ENCODE measurements at regions not wholly inside any gene's neighbourhood (a gene's known extent, or its start where the extent isn't known, plus 50 kb on each side); places are given as distances from the start of the nearest gene placed in this dataset.

DNA sequence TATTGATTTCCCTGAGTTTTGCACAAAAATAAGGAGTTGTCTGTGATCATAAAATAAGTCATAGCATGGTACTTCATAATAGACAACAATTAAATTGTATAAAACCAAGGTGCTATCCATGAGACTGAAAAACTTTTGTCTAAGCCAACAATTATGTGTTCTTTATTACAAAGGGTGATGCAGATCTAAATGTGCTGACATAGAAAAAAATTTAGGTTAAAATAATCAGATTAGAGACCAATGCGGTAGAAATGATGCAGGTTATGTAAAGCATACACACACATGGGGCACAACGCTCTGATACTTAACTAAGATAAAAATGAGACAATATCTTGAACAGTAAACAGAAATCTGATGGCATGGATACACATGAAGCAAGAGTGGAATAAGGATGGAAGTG, 113.3 kb downstream of the PWWP3B start:
- H2BK5ac ChIP-seq (ENCODE audit: insufficient read length, low read length): no peak overlapping the region
- no peak overlapping the region for H2BK12ac ChIP-seq (ENCODE audit: insufficient read length, low read depth, low read length)
- no peak overlapping the region for H3K56ac ChIP-seq (ENCODE audit: insufficient read length, low read depth, low read length)
- no peaks in the 10 kb centered on the region for H3K23me2 ChIP-seq (ENCODE audit: insufficient read length, low read depth, low read length, poor library complexity, severe bottlenecking)
- no peak overlapping the region for H3K27ac ChIP-seq (ENCODE audit: insufficient read length, low read depth, low read length)
- no CpG with 5 or more reads among the region's 2 CpGs for WGBS (ENCODE audit: extremely low coverage, insufficient read length, low lambda C conversion rate)
- no peak overlapping the region for H4K5ac ChIP-seq (ENCODE audit: insufficient read length, low read depth, low read length)
- Mint-ChIP-seq H3K4me3 (no peak overlapping the region), H3K9me3 (peaks cover 48 to 71% of the 10 kb centered on the region in 2 experiments), H3K27ac (no peak overlapping the region), H3K36me3 (ENCODE audit: insufficient read depth in 1 of 3, low read depth in 3 of 3) (peaks cover 0 to 2% (median 0%) of the 10 kb centered on the region in 3 experiments; a peak in 1 of 7 replicates), H3K27me3 (ENCODE audit: low read depth) (no peaks in the 10 kb centered on the region), H3K4me1 (no peaks in the 10 kb centered on the region)
- no peaks in the 10 kb centered on the region for H4K20me1 ChIP-seq (ENCODE audit: control insufficient read depth, insufficient read depth, insufficient read length)
- H3K4ac ChIP-seq (ENCODE audit: low read depth, low read length): no peak overlapping the region
- H2AK5ac ChIP-seq (ENCODE audit: insufficient read length, low read length): no peak overlapping the region
- H3K79me1 ChIP-seq (ENCODE audit: insufficient read depth, low read depth, low read length, poor library complexity, severe bottlenecking): no peaks in the 10 kb centered on the region
- H3K18ac ChIP-seq (ENCODE audit: insufficient read length, low read depth, low read length): no peak overlapping the region
- H2AFZ ChIP-seq (ENCODE audit: low read length): no peak overlapping the region
- H3K79me2 ChIP-seq (ENCODE audit: insufficient read depth, low read length): no peaks in the 10 kb centered on the region
- no peak overlapping the region for H2BK15ac ChIP-seq (ENCODE audit: low read depth, low read length)
- H3K4me1 ChIP-seq (ENCODE audit: insufficient read depth, low read length): no peaks in the 10 kb centered on the region
- H4K91ac ChIP-seq (ENCODE audit: insufficient read length, low read depth, low read length): no peak overlapping the region
- H2BK120ac ChIP-seq (ENCODE audit: low read depth, low read length, poor library complexity, severe bottlenecking): no peak overlapping the region
- H3K9me3 ChIP-seq (ENCODE audit: control insufficient read depth, low read depth, low read length): peaks cover 48% of the 10 kb centered on the region
- no peaks in the 10 kb centered on the region for H3K27me3 ChIP-seq (ENCODE audit: insufficient read depth, low read length)
- H3K23ac ChIP-seq (ENCODE audit: insufficient read length, low read depth, low read length): no peak overlapping the region
- TF ChIP-seq, protein P1, sequence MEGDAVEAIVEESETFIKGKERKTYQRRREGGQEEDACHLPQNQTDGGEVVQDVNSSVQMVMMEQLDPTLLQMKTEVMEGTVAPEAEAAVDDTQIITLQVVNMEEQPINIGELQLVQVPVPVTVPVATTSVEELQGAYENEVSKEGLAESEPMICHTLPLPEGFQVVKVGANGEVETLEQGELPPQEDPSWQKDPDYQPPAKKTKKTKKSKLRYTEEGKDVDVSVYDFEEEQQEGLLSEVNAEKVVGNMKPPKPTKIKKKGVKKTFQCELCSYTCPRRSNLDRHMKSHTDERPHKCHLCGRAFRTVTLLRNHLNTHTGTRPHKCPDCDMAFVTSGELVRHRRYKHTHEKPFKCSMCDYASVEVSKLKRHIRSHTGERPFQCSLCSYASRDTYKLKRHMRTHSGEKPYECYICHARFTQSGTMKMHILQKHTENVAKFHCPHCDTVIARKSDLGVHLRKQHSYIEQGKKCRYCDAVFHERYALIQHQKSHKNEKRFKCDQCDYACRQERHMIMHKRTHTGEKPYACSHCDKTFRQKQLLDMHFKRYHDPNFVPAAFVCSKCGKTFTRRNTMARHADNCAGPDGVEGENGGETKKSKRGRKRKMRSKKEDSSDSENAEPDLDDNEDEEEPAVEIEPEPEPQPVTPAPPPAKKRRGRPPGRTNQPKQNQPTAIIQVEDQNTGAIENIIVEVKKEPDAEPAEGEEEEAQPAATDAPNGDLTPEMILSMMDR (conservative IDR thresholded peaks at IDR 0.05): no peak
- DNase-seq: no peak
- H3K4me2 ChIP-seq (ENCODE audit: insufficient read depth, insufficient read length, low read length): no peak overlapping the region
- H3T11ph ChIP-seq (ENCODE audit: low read length): no peak overlapping the region
- H3K14ac ChIP-seq (ENCODE audit: insufficient read depth, low read length): no peak overlapping the region
- no peak overlapping the region for H2BK20ac ChIP-seq (ENCODE audit: low read depth, low read length, poor library complexity, severe bottlenecking)
- H3K9ac ChIP-seq (ENCODE audit: extremely low read depth, insufficient read length, low read length): no peak overlapping the region
- no peak overlapping the region for H4K8ac ChIP-seq (replicated peaks; ENCODE audit: insufficient read length, low read depth, low read length)

All from H9 (cell line).